Fibroblast of pulmonary artery (primary cell): ENCODE measurements at regions not wholly inside any gene's neighbourhood (a gene's known extent, or its start where the extent isn't known, plus 50 kb on each side); places are given as distances from the start of the nearest gene placed in this dataset.

ENCODE experiments used
- DNase-seq: peaks from one replicate; pipeline ENCODE4 v3.0.0-alpha.2; 2010; ENCODE audit warnings: low read depth
- H3K4me3 ChIP-seq: replicated peaks from 2 replicates; pipeline ENCODE4 v1.5.1; 2011; ENCODE audit warnings: low read depth, mild to moderate bottlenecking, control low read depth, low read length, moderate library complexity
- TF ChIP-seq, protein P1 (sequence below): IDR thresholded peaks from 2 replicates; pipeline ENCODE4 v1.5.1; 2011; ENCODE audit warnings: mild to moderate bottlenecking, control low read depth, low read length, inconsistent platforms; ENCODE audit errors: missing control alignments

DNA sequence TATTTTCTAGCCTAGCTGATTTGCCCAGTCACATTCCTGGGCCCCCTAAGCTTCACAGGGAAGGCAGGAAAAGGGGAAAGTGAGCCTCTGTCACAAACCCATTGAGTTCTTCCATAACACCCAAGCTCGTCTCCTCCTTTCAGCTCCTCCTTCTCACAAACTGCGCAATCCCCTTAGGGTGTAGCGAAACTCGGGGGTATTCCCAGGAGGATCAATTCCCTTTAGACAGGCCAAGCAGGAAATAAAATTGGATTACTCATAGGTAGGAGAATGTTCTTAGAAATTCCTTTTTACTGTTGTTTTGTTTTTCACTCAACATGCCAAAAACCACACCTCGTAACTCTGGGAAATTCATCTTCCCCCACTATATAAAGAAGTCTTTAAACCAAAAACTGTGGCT is 139.3 kb downstream of the IRS2 start:
- DNase-seq, result peak; percentile 84
- H3K4me3 ChIP-seq, result no peak overlapping the region
- TF ChIP-seq, protein P1, sequence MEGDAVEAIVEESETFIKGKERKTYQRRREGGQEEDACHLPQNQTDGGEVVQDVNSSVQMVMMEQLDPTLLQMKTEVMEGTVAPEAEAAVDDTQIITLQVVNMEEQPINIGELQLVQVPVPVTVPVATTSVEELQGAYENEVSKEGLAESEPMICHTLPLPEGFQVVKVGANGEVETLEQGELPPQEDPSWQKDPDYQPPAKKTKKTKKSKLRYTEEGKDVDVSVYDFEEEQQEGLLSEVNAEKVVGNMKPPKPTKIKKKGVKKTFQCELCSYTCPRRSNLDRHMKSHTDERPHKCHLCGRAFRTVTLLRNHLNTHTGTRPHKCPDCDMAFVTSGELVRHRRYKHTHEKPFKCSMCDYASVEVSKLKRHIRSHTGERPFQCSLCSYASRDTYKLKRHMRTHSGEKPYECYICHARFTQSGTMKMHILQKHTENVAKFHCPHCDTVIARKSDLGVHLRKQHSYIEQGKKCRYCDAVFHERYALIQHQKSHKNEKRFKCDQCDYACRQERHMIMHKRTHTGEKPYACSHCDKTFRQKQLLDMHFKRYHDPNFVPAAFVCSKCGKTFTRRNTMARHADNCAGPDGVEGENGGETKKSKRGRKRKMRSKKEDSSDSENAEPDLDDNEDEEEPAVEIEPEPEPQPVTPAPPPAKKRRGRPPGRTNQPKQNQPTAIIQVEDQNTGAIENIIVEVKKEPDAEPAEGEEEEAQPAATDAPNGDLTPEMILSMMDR, result no peak

DNA sequence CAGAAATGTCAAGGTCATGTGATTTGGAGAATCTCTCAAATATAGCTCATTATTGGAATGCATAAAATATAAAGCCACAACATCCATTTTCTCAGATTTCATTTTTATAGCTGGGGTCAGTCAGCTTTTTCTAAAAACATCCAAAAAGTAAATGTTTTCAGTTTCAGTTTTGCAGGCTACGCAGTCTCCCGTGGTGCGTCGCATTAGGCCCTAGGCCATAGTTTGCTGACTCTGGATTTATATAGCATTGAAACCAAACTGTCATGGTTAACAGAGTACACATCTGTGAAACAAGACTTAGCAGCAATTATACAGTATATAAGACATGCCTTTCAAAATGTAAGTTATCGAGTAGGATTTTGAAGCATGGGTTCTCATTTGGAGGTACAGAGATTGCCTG is 140.0 kb downstream of the IRS2 start:
- no peak for DNase-seq
- TF ChIP-seq, protein P1, result no peak
- no peak overlapping the region for H3K4me3 ChIP-seq

DNA sequence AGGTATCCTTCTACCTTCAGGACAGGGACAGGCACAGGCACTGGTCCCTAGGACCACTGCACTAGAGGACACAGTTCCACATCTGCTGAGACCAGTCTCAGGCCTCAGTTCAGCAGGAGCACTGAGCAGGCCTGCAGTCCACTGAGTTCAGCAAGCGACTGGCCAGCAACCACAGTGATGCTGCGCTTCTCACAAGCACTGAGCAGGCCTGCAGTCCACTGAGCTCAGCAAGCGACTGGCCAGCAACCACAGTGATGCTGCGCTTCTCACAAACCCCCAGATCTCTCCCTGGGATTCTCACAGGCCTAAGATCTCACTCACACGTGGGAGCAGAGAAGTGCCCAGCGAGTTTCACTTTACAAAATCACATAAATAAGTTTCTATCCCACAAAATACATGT is 140.6 kb downstream of the IRS2 start:
- no peak overlapping the region for H3K4me3 ChIP-seq
- TF ChIP-seq, protein P1, result no peak
- no peak for DNase-seq

DNA sequence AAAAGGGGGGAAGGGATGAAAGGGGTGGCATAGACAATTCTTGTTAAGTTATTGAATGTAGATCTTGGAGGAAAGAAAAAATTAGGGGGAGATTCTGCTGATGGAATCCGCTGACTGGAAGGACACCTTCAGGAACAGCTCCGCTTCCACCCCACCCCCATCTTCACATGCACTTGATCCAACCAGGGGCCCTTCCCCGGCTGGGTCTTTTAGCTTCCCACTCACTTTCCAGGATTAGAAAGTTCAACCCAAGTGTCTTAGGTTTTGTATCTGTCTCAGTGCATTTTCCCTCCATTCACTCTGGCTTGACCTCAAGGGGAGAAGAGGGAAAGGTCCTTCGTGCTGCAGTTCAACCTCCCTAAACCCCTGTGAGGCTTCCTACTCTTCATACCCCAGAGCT is 141.4 kb downstream of the IRS2 start:
- TF ChIP-seq, protein P1, result no peak
- H3K4me3 ChIP-seq, result no peak overlapping the region
- DNase-seq, result no peak

DNA sequence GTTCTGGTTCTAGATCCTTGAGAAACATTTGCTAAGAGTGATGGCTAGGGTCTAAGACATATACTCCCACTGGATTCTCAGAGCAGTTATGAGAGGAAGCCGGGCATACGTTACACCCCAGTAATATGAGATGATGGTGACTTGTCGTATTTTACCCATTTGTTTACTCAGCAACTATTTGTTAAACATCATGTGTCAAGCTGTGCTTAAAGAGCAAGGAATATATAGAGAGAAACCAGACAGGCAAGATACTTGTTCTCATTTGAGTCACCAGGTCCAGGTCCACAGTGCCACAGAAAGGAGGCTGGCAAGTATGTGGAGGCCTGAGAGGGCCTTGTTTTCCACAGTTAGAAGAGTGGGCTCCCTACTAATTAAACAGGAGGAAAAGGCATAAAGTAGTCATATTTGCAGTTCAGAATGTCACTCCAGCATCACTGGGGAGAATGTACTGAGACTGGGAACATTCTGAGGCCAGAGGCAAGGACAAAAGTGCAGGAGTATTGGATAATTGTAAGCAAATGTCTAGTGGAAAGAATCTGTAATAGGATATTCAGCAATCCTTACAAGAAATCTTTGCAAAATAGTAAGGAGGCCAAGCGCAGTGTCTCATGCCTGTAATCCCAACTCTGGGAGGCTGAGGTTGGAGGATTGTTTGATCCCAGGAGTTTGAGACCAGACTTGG is 142.2 kb downstream of the IRS2 start:
- TF ChIP-seq, protein P1, result no peak
- no peak for DNase-seq

DNA sequence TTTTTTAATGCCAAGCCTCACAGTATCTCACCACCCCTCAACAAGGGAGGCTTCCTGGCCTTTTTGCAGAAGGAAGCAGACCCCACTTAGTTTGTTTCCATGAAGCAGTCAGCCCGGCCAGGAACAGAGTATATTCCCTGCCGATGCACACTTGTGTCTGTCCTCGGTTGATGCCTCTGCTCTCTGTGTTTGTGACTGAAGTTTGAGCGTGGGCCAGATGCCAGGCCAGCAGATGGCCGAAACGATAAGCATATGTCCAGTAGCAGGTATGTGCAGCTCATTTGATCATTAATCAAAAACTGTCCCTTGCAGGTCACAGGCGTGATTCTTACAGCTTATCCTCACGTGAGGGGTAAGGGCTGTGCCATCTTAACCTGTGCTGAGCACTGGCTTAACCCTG is 144.0 kb downstream of the IRS2 start:
- no peak overlapping the region for H3K4me3 ChIP-seq
- TF ChIP-seq, protein P1, result no peak
- no peak for DNase-seq

More for the DNA sequence above, 142.2 kb downstream of the IRS2 start:
- H3K4me3 ChIP-seq, result no peak overlapping the region

DNA sequence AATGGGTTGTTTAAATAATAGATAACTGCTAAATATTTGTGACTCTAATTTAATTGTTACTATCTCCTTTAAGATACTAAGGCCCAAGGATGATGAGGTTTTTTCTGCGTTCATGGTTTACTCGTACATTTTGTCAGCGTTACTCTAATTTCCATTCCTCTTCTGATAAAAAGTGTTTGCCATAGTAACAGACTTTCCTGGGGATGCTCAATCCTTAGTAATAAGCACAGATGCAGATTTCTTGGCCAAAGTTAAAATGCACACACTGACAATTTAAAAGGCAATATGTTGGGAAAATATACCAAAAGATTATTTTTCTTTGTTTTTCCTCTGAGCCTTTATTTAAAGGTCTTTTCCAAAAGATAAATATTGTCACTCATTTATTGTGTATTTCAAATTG is 149.6 kb downstream of the IRS2 start:
- no peak overlapping the region for H3K4me3 ChIP-seq
- TF ChIP-seq, protein P1, result no peak

More for the DNA sequence above, 149.6 kb downstream of the IRS2 start:
- DNase-seq, result no peak
